HEK293 (cell line): ENCODE measurements at regions not wholly inside any gene's neighbourhood (a gene's known extent, or its start where the extent isn't known, plus 50 kb on each side); places are given as distances from the start of the nearest gene placed in this dataset.

Experiments
- CTCF ChIA-PET: fragments of 350-600 bp; formaldehyde crosslinking; extraction: SDS; loops from one replicate; lab custom pipeline; 2021; ENCODE audit warnings: antibody characterized with exemption; lab: Yijun Ruan, JAX
- POLR2A ChIA-PET: fragments of 300-600 bp; formaldehyde crosslinking; extraction: SDS; loops from one replicate; lab custom pipeline; 2020; ENCODE audit warnings: antibody characterized with exemption, inconsistent platforms; lab: Yijun Ruan, JAX
- H3K27ac ChIP-seq: fragments of 200-500 bp; sonication (Bioruptor generic); 2 replicates; pipeline ENCODE4 v1.5.1; 2014; ENCODE audit warnings: low read depth, low read length, control low read depth, inconsistent platforms; ENCODE audit errors: extremely low read depth
- H3K36me3 ChIP-seq, 2 experiments: fragments of 200-500 bp in 1 of 2; sonication (Bioruptor generic) in 1 of 2; 1 replicate in 1 of 2; 2 replicates in 1 of 2; pipeline ENCODE4 v1.5.1; 2014 to 2017; ENCODE audit warnings: inconsistent platforms in 2 of 2, low read length in 2 of 2; ENCODE audit not compliant: control insufficient read depth in 2 of 2, insufficient read depth in 1 of 2
- H3K4me1 ChIP-seq: fragments of 200-500 bp; sonication (Bioruptor generic); 2 replicates; pipeline ENCODE4 v1.5.1; 2014; ENCODE audit warnings: mild to moderate bottlenecking, low read length, inconsistent platforms; ENCODE audit not compliant: control insufficient read depth, insufficient read depth
- H3K4me3 ChIP-seq: 2 replicates; pipeline ENCODE4 v1.5.1; 2011; ENCODE audit warnings: low read depth, mild to moderate bottlenecking, control low read depth, low read length, moderate library complexity
- H3K9me3 ChIP-seq: fragments of 200-500 bp; sonication (Bioruptor generic); 2 replicates; pipeline ENCODE4 v1.5.1; 2014; ENCODE audit warnings: low read depth, low read length, inconsistent platforms; ENCODE audit not compliant: control insufficient read depth, insufficient read depth
- ATF2 ChIP-seq: fragments of 450-650 bp; formaldehyde crosslinking; IDR thresholded peaks from 2 replicates; pipeline ENCODE4 v1.5.1; 2016; ENCODE audit warnings: missing biosample characterization, missing genetic modification characterization, low read depth
- EGR2 ChIP-seq: fragments of 450-650 bp; formaldehyde crosslinking; IDR thresholded peaks from 2 replicates; pipeline ENCODE4 v1.5.1; 2016; ENCODE audit warnings: low read depth, missing biosample characterization, missing genetic modification characterization
- GLI4 ChIP-seq: fragments of 450-650 bp; formaldehyde crosslinking; IDR thresholded peaks from 2 replicates; pipeline ENCODE4 v1.5.1; 2016; ENCODE audit warnings: missing biosample characterization, missing genetic modification characterization
- GLIS1 ChIP-seq: fragments of 450-650 bp; formaldehyde crosslinking; IDR thresholded peaks from 2 replicates; pipeline ENCODE4 v1.5.1; 2016; ENCODE audit warnings: missing biosample characterization, missing genetic modification characterization
- SCRT2 ChIP-seq: fragments of 450-650 bp; formaldehyde crosslinking; IDR thresholded peaks from 2 replicates; pipeline ENCODE4 v1.5.1; 2016; ENCODE audit warnings: missing biosample characterization, missing genetic modification characterization
- YY2 ChIP-seq: fragments of 450-650 bp; formaldehyde crosslinking; IDR thresholded peaks from 2 replicates; pipeline ENCODE4 v1.5.1; 2016; ENCODE audit warnings: missing biosample characterization, missing genetic modification characterization
- ZBTB20 ChIP-seq: fragments of 450-650 bp; formaldehyde crosslinking; IDR thresholded peaks from 2 replicates; pipeline ENCODE4 v1.5.1; 2016; ENCODE audit warnings: missing biosample characterization, missing genetic modification characterization
- ZBTB21 ChIP-seq: fragments of 450-650 bp; formaldehyde crosslinking; IDR thresholded peaks from 2 replicates; pipeline ENCODE4 v1.5.1; 2017; ENCODE audit warnings: missing biosample characterization, missing genetic modification characterization
- ZBTB7A ChIP-seq: fragments of 450-650 bp; formaldehyde crosslinking; IDR thresholded peaks from 2 replicates; pipeline ENCODE4 v1.5.1; 2016; ENCODE audit warnings: low read depth, missing biosample characterization, missing genetic modification characterization
- ZNF114 ChIP-seq: fragments of 450-650 bp; formaldehyde crosslinking; IDR thresholded peaks from 2 replicates; pipeline ENCODE4 v1.5.0; 2017; ENCODE audit warnings: missing biosample characterization, missing genetic modification characterization
- ZNF266 ChIP-seq: fragments of 450-650 bp; formaldehyde crosslinking; IDR thresholded peaks from 2 replicates; pipeline ENCODE4 v1.5.1; 2016; ENCODE audit warnings: missing biosample characterization, missing genetic modification characterization, low read depth
- ZNF335 ChIP-seq: fragments of 450-650 bp; formaldehyde crosslinking; conservative IDR thresholded peaks from 2 replicates; pipeline ENCODE4 v1.5.1; 2016; ENCODE audit warnings: missing biosample characterization, missing genetic modification characterization
- ZNF501 ChIP-seq: fragments of 450-650 bp; formaldehyde crosslinking; IDR thresholded peaks from 2 replicates; pipeline ENCODE4 v1.5.1; 2016; ENCODE audit warnings: missing biosample characterization, missing genetic modification characterization
- ZNF544 ChIP-seq: fragments of 450-650 bp; formaldehyde crosslinking; IDR thresholded peaks from 2 replicates; pipeline ENCODE4 v1.5.0; 2017; ENCODE audit warnings: missing biosample characterization, missing genetic modification characterization
- ZNF548 ChIP-seq: fragments of 450-650 bp; formaldehyde crosslinking; IDR thresholded peaks from 2 replicates; pipeline ENCODE4 v1.5.1; 2016; ENCODE audit warnings: missing biosample characterization, missing genetic modification characterization
- ZNF621 ChIP-seq: fragments of 450-650 bp; formaldehyde crosslinking; IDR thresholded peaks from 2 replicates; pipeline ENCODE4 v1.5.1; 2017; ENCODE audit warnings: missing biosample characterization, missing genetic modification characterization
- ZNF624 ChIP-seq: fragments of 450-650 bp; formaldehyde crosslinking; IDR thresholded peaks from 2 replicates; pipeline ENCODE4 v1.5.1; 2017; ENCODE audit warnings: missing biosample characterization, missing genetic modification characterization
- ZNF747 ChIP-seq: fragments of 450-650 bp; formaldehyde crosslinking; IDR thresholded peaks from 2 replicates; pipeline ENCODE4 v1.5.1; 2016; ENCODE audit warnings: missing biosample characterization, missing genetic modification characterization
- ZNF76 ChIP-seq: fragments of 450-650 bp; formaldehyde crosslinking; IDR thresholded peaks from 2 replicates; pipeline ENCODE4; 2016; ENCODE audit warnings: low read depth, missing biosample characterization, missing genetic modification characterization, borderline replicate concordance
- ZNF777 ChIP-seq: fragments of 450-650 bp; formaldehyde crosslinking; IDR thresholded peaks from 2 replicates; pipeline ENCODE4 v1.5.1; 2017; ENCODE audit warnings: missing biosample characterization, missing genetic modification characterization, borderline replicate concordance
- ZNF792 ChIP-seq: fragments of 450-650 bp; formaldehyde crosslinking; IDR thresholded peaks from 2 replicates; pipeline ENCODE4 v1.5.1; 2016; ENCODE audit warnings: missing biosample characterization, missing genetic modification characterization
- ZNF837 ChIP-seq: fragments of 450-650 bp; formaldehyde crosslinking; IDR thresholded peaks from 2 replicates; pipeline ENCODE4 v1.5.1; 2016; ENCODE audit warnings: missing biosample characterization, missing genetic modification characterization
- TF ChIP-seq, protein P1 (sequence below): IDR thresholded peaks from 2 replicates; pipeline ENCODE4 v1.6.1; 2011; ENCODE audit warnings: mild to moderate bottlenecking, low read depth, low read length, borderline replicate concordance
- TF ChIP-seq, protein P2 (sequence below): fragments of 450-650 bp; formaldehyde crosslinking; IDR thresholded peaks from 2 replicates; pipeline ENCODE4 v1.5.1; 2016; ENCODE audit warnings: missing biosample characterization, missing genetic modification characterization, low read depth
- TF ChIP-seq, protein P3 (sequence below): fragments of 450-650 bp; formaldehyde crosslinking; IDR thresholded peaks from 2 replicates; pipeline ENCODE4; 2016; ENCODE audit warnings: missing biosample characterization, missing genetic modification characterization
- TF ChIP-seq, protein P4 (sequence below): fragments of 450-650 bp; formaldehyde crosslinking; IDR thresholded peaks from 2 replicates; pipeline ENCODE4 v1.5.1; 2017; ENCODE audit warnings: missing biosample characterization, missing genetic modification characterization

GRCh38 chr11:114821621-114822412, 143.5 kb downstream of the NXPE2 start (continued):
- TF ChIP-seq ZNF335 (tag by site-specific recombination) = no peak

GRCh38 chr11:114826910-114827442, 148.6 kb downstream of the NXPE2 start:
- CTCF ChIA-PET = no interaction called here

GRCh38 chr11:114827736-114828135, 149.4 kb downstream of the NXPE2 start:
- TF ChIP-seq SCRT2 (tag by site-specific recombination) = no peak
- TF ChIP-seq ZBTB20 (tag by site-specific recombination) = no peak
- TF ChIP-seq ZNF544 (tag by site-specific recombination) = no peak
- TF ChIP-seq ZNF621 = no peak
- TF ChIP-seq YY2 (tag by site-specific recombination) = no peak
- TF ChIP-seq EGR2 = no peak
- TF ChIP-seq ZNF548 (tag by site-specific recombination) = no peak
- no peak for TF ChIP-seq GLIS1 (tag by site-specific recombination)
- TF ChIP-seq GLI4 = no peak
- TF ChIP-seq, protein P1, sequence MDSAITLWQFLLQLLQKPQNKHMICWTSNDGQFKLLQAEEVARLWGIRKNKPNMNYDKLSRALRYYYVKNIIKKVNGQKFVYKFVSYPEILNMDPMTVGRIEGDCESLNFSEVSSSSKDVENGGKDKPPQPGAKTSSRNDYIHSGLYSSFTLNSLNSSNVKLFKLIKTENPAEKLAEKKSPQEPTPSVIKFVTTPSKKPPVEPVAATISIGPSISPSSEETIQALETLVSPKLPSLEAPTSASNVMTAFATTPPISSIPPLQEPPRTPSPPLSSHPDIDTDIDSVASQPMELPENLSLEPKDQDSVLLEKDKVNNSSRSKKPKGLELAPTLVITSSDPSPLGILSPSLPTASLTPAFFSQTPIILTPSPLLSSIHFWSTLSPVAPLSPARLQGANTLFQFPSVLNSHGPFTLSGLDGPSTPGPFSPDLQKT = no peak
- no peak for TF ChIP-seq ZNF777
- no peak for TF ChIP-seq ZBTB21 (tag by site-specific recombination)
- no peak for TF ChIP-seq ZNF837 (tag by site-specific recombination)
- TF ChIP-seq ZNF792 (tag by site-specific recombination) = no peak
- TF ChIP-seq, protein P2, sequence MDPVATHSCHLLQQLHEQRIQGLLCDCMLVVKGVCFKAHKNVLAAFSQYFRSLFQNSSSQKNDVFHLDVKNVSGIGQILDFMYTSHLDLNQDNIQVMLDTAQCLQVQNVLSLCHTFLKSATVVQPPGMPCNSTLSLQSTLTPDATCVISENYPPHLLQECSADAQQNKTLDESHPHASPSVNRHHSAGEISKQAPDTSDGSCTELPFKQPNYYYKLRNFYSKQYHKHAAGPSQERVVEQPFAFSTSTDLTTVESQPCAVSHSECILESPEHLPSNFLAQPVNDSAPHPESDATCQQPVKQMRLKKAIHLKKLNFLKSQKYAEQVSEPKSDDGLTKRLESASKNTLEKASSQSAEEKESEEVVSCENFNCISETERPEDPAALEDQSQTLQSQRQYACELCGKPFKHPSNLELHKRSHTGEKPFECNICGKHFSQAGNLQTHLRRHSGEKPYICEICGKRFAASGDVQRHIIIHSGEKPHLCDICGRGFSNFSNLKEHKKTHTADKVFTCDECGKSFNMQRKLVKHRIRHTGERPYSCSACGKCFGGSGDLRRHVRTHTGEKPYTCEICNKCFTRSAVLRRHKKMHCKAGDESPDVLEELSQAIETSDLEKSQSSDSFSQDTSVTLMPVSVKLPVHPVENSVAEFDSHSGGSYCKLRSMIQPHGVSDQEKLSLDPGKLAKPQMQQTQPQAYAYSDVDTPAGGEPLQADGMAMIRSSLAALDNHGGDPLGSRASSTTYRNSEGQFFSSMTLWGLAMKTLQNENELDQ (tag by site-specific recombination) = no peak
- TF ChIP-seq, all 188 proteins: peak for 0
- Histone ChIP-seq H3K4me3 (no peak overlapping the region), H3K9me3 (no peaks in the 10 kb centered on the region), H3K27ac (no peak overlapping the region), H3K36me3 (no peaks in the 10 kb centered on the region), H3K4me1 (no peaks in the 10 kb centered on the region)
- CTCF ChIA-PET = no interaction called here
- POLR2A ChIA-PET = no interaction called here

More at GRCh38 chr11:114826910-114827442, 148.6 kb downstream of the NXPE2 start:
- H3K27ac ChIP-seq = no peak overlapping the region
- POLR2A ChIA-PET = no interaction called here
- no peaks in the 10 kb centered on the region for H3K9me3 ChIP-seq
- TF ChIP-seq, protein P3, sequence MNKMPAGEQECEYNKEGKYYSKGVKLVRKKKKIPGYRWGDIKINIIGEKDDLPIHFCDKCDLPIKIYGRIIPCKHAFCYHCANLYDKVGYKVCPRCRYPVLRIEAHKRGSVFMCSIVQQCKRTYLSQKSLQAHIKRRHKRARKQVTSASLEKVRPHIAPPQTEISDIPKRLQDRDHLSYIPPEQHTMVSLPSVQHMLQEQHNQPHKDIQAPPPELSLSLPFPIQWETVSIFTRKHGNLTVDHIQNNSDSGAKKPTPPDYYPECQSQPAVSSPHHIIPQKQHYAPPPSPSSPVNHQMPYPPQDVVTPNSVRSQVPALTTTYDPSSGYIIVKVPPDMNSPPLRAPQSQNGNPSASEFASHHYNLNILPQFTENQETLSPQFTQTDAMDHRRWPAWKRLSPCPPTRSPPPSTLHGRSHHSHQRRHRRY (tag by site-specific recombination) = no peak
- TF ChIP-seq ZBTB7A (tag by site-specific recombination) (no peak), ZNF76 (no peak), ZNF501 (tag by site-specific recombination) (no peak), ZNF624 (tag by site-specific recombination) (no peak), ZNF114 (tag by site-specific recombination) (no peak), ZNF747 (no peak), ZNF266 (tag by site-specific recombination) (no peak), ATF2 (tag by site-specific recombination) (no peak)
- TF ChIP-seq, protein P4, sequence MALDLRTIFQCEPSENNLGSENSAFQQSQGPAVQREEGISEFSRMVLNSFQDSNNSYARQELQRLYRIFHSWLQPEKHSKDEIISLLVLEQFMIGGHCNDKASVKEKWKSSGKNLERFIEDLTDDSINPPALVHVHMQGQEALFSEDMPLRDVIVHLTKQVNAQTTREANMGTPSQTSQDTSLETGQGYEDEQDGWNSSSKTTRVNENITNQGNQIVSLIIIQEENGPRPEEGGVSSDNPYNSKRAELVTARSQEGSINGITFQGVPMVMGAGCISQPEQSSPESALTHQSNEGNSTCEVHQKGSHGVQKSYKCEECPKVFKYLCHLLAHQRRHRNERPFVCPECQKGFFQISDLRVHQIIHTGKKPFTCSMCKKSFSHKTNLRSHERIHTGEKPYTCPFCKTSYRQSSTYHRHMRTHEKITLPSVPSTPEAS (tag by site-specific recombination) = no peak
- no peak overlapping the region for H3K4me3 ChIP-seq
- no peaks in the 10 kb centered on the region for H3K36me3 ChIP-seq
- no peaks in the 10 kb centered on the region for H3K4me1 ChIP-seq
